PFSK-1 (cell line): ENCODE measurements at regions not wholly inside any gene's neighbourhood (a gene's known extent, or its start where the extent isn't known, plus 50 kb on each side); places are given as distances from the start of the nearest gene placed in this dataset.

Experiments used
- FOXP2 ChIP-seq: optimal IDR thresholded peaks from 2 replicates; pipeline ENCODE3; 2011; ENCODE audit warnings: borderline replicate concordance, control low read depth, inconsistent platforms; ENCODE audit not compliant: insufficient read depth; ENCODE audit errors: extremely low read length, extremely low read depth
- POLR2AphosphoS5 ChIP-seq: IDR thresholded peaks from 2 replicates; pipeline ENCODE4 v1.6.1; 2012; ENCODE audit warnings: low read depth, mild to moderate bottlenecking, control low read depth, low read length, moderate library complexity
- SIN3A ChIP-seq: IDR thresholded peaks from 2 replicates; pipeline ENCODE4 v1.6.1; 2012; ENCODE audit warnings: mild to moderate bottlenecking, low read length, moderate library complexity, borderline replicate concordance; ENCODE audit not compliant: insufficient read depth
- TAF1 ChIP-seq: IDR thresholded peaks from 2 replicates; pipeline ENCODE4 v1.6.1; 2012; ENCODE audit warnings: low read length, control low read depth, borderline replicate concordance; ENCODE audit not compliant: insufficient read depth
- TF ChIP-seq, protein P1 (sequence below), 2 experiments: IDR thresholded peaks; 2 replicates each; pipeline versions ENCODE4 v1.6.1 to v1.8.0; 2011 to 2012; ENCODE audit warnings: low read depth in 2 of 2, low read length in 2 of 2, control low read depth in 1 of 2, inconsistent platforms in 1 of 2, mild to moderate bottlenecking in 1 of 2, moderate library complexity in 1 of 2; ENCODE audit not compliant: insufficient read depth in 1 of 2

- TF ChIP-seq POLR2AphosphoS5 (no peak), SIN3A (no peak), TAF1 (no peak), FOXP2 (no peak)
- TF ChIP-seq, protein P1, sequence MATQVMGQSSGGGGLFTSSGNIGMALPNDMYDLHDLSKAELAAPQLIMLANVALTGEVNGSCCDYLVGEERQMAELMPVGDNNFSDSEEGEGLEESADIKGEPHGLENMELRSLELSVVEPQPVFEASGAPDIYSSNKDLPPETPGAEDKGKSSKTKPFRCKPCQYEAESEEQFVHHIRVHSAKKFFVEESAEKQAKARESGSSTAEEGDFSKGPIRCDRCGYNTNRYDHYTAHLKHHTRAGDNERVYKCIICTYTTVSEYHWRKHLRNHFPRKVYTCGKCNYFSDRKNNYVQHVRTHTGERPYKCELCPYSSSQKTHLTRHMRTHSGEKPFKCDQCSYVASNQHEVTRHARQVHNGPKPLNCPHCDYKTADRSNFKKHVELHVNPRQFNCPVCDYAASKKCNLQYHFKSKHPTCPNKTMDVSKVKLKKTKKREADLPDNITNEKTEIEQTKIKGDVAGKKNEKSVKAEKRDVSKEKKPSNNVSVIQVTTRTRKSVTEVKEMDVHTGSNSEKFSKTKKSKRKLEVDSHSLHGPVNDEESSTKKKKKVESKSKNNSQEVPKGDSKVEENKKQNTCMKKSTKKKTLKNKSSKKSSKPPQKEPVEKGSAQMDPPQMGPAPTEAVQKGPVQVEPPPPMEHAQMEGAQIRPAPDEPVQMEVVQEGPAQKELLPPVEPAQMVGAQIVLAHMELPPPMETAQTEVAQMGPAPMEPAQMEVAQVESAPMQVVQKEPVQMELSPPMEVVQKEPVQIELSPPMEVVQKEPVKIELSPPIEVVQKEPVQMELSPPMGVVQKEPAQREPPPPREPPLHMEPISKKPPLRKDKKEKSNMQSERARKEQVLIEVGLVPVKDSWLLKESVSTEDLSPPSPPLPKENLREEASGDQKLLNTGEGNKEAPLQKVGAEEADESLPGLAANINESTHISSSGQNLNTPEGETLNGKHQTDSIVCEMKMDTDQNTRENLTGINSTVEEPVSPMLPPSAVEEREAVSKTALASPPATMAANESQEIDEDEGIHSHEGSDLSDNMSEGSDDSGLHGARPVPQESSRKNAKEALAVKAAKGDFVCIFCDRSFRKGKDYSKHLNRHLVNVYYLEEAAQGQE (IDR thresholded peaks at IDR 0.05; ENCODE audit: insufficient read depth in 1 of 2, low read depth in 2 of 2, low read length in 2 of 2), result no peak
Observed at GRCh38 chr10:59558066-59558465, 151.6 kb downstream of the SLC16A9 start.

GRCh38 chr10:59557642-59558041 lies 152.0 kb downstream of the SLC16A9 start:
- TF ChIP-seq SIN3A (no peak), TAF1 (no peak), POLR2AphosphoS5 (no peak), FOXP2 (no peak)
- TF ChIP-seq, protein P1 (IDR thresholded peaks at IDR 0.05; ENCODE audit: insufficient read depth in 1 of 2, low read depth in 2 of 2, low read length in 2 of 2), result no peak

DNA sequence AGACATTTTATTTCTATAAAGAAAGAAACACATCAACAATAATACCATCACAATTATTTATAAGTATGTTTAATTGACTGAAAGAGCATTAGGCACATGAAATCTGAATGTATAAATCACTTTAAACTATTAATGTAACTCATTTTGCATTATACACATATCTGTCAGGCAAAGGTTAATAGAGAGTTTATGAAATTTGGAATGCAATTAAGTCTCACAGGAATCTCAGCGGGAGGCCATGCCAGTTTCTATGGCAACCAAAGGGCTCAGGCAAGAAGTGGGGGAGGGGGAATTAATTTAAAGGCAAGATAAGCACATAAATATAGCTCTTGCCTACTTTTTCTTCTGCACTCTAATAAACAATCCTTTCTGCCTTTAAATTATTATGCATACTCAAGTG lies 152.6 kb downstream of the SLC16A9 start:
- TF ChIP-seq SIN3A, result no peak
- TF ChIP-seq TAF1, result no peak
- TF ChIP-seq FOXP2, result no peak
- TF ChIP-seq, protein P1 (IDR thresholded peaks at IDR 0.05; ENCODE audit: insufficient read depth in 1 of 2, low read depth in 2 of 2, low read length in 2 of 2), result no peak
- no peak for TF ChIP-seq POLR2AphosphoS5

DNA sequence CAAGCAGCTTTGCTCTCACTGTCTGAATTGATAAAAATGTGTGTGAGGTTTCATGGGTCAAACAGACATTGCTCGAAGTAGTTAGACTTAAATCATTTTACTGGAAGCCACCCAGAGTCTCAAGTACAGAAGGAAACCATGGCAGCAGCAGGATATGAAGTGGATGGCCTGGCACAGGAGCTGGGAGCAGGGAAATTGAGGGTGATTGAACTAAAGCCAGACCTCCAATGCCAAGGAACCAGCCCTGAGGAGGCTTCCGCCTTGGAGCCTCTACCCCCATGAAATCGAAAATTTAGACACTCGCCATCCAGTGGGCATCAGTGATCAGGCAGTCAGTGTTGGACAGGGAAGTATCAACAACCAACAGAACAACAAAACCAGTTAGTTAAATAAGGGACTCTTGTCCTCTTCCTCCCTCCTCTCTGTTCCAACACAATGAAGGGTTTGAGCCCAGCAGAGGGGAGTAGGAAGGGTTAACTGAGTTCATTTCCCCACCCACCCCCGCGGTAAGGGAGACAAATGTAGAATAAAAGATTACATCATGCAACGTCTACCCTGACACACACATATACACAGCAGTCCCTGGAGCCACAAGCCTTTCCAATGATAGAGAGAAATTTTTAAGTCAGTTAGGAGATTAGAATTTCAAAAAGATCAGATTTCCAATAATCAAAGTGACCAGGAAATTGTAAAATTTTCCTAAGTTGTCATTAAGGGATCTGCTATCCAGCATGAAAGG lies 156.3 kb downstream of the SLC16A9 start:
- TF ChIP-seq POLR2AphosphoS5 (no peak), TAF1 (no peak), FOXP2 (no peak), SIN3A (no peak)
- TF ChIP-seq, protein P1 (IDR thresholded peaks at IDR 0.05; ENCODE audit: insufficient read depth in 1 of 2, low read depth in 2 of 2, low read length in 2 of 2), result no peak

- no peak for TF ChIP-seq TAF1
- no peak for TF ChIP-seq SIN3A
- TF ChIP-seq, protein P1 (IDR thresholded peaks at IDR 0.05; ENCODE audit: insufficient read depth in 1 of 2, low read depth in 2 of 2, low read length in 2 of 2), result no peak
- TF ChIP-seq FOXP2, result no peak
- no peak for TF ChIP-seq POLR2AphosphoS5
Observed at GRCh38 chr10:59550061-59550460, 159.6 kb downstream of the SLC16A9 start.
